Activated T-helper 1 cell treated with anti-CD3 and anti-CD28 coated beads, Interleukin-12 subunit alpha, Interleukin-12 subunit beta, Interleukin-2, Interleukin-4 antibody, amounts not matched to agents 30 ng/mL and 10 ng/mL and 1 ng/mL, durations not matched to agents 14 hours and 24 hours and 36 hours (primary cell): ENCODE measurements at regions not wholly inside any gene's neighbourhood (a gene's known extent, or its start where the extent isn't known, plus 50 kb on each side); places are given as distances from the start of the nearest gene placed in this dataset.

Source experiments
- DNase-seq: peaks from one replicate; pipeline ENCODE4 v3.0.0; 2021; ENCODE audit warnings: low spot score
- H3K27ac Mint-ChIP-seq: one replicate; pipeline ENCODE4 v1.8.0; 2021; ENCODE audit warnings: mild to moderate bottlenecking, mixed read lengths
- H3K27me3 Mint-ChIP-seq: one replicate; pipeline ENCODE4 v1.8.0; 2022; ENCODE audit warnings: mild to moderate bottlenecking, moderate library complexity, mixed read lengths; ENCODE audit not compliant: insufficient read depth
- H3K36me3 Mint-ChIP-seq: one replicate; pipeline ENCODE4 v1.8.0; 2021; ENCODE audit warnings: low read depth, mixed read lengths
- H3K4me1 Mint-ChIP-seq: one replicate; pipeline ENCODE4 v1.8.0; 2021; ENCODE audit warnings: low read depth, mixed read lengths
- H3K4me3 Mint-ChIP-seq: one replicate; pipeline ENCODE4 v1.8.0; 2021; ENCODE audit warnings: mild to moderate bottlenecking, moderate library complexity, mixed read lengths
- H3K9me3 Mint-ChIP-seq: one replicate; pipeline ENCODE4 v1.8.0; 2021; ENCODE audit warnings: mixed read lengths
- intact Hi-C: fragments of 100-400 bp; cut with micrococcal nuclease; formaldehyde crosslinking; loops from one replicate; pipeline ENCODE4 v1.15.1; 2024

DNA sequence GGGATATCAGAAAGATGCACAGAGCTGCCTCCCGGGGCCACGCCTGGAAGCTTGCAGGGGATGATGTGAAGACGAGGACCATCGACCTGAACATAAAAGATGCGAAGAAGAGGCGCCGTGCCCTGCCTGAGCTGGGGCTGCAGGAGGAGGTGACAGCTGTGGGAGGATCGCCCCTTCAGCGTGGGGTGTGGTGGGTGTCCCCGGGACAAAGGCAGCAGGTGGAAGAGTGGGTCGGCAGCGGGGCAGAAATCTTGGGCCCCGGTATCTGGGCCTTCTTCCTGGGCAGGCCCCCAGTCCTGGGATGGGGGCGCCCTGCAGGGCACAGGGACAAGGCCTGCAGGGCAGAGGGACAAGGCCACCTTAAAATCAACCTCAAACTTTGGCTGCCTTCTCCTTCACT, 134.9 kb downstream of the OR13A1 start:
- no peak for DNase-seq
- no peaks in the 10 kb centered on the region for H3K9me3 Mint-ChIP-seq
- H3K4me1 Mint-ChIP-seq: no peaks in the 10 kb centered on the region
- peaks cover 8% of the 10 kb centered on the region for H3K27me3 Mint-ChIP-seq
- no peak overlapping the region for H3K27ac Mint-ChIP-seq
- intact Hi-C loops: no loop called here
- H3K36me3 Mint-ChIP-seq: no peaks in the 10 kb centered on the region
- no peak overlapping the region for H3K4me3 Mint-ChIP-seq

DNA sequence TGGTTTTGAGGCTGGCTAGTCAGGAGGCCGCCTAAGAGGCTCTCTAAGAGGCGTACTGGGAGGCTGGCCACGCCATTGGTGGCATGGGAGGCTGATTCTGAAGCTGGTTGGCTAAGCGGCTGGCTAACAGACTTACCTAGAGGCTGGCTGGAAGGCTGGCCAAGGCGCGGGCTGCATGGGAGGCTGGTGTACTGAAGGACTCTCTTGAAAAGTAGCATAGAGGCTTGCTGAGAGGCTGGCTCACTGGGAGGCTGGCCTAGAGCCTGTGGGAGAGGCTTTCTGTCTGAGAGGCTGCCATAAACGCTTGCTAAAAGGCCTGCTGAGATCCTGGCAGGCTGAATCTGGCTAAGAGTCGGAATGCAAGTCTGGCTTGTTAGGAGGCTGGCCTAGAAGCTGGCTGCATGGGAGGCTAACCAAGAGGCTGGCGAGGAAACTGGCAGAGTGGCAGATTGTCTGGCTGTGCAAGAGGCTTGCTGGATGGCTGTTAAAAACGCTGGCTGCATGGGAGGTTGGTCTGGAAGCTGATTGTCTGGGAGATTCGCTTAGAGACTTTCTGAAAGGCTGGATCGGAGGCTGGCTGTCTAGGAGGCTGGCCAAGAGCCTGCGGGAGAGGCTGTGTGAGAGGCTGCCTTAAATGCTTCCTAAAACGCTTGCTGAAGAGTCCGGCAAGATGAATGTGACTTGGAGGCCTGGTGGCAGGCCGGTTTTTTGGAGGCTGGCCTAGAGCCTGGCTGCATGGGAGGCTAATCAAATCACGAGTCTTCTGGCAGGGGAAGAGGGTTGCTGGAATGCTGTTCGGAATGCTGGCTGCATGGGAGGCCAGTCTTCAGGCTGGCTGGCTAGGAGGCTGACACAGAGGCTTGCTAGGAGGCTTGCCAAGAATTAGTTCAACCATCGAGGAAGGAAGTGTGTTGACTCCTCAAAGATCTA, 134.2 kb downstream of the OR13A1 start:
- intact Hi-C loops: no loop called here
- H3K4me1 Mint-ChIP-seq: no peaks in the 10 kb centered on the region
- no peaks in the 10 kb centered on the region for H3K9me3 Mint-ChIP-seq
- no peaks in the 10 kb centered on the region for H3K36me3 Mint-ChIP-seq
- H3K4me3 Mint-ChIP-seq: no peak overlapping the region
- peaks cover 6% of the 10 kb centered on the region for H3K27me3 Mint-ChIP-seq
- DNase-seq: no peak
- H3K27ac Mint-ChIP-seq: no peak overlapping the region

DNA sequence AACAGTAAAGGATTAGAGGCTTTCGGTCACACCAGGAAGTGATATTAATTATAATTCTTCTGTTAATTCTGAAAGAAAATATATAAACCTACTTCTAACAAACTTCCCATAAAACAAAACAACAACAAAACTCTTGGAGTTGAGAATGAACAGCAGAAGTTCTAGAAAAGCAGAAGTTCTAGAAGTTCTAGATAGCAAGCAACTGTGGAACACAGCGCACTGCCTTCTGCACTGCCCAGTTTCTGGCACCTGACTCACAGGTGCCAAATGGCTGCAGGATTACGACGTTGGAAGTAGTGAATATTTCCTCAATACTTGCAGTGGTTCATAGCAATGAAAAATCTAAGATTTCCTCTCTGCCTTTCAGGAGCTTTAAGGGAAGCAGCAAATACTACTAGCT, 132.2 kb downstream of the OR13A1 start:
- H3K36me3 Mint-ChIP-seq: no peaks in the 10 kb centered on the region
- no peak overlapping the region for H3K4me3 Mint-ChIP-seq
- H3K9me3 Mint-ChIP-seq: no peaks in the 10 kb centered on the region
- DNase-seq: no peak
- peaks cover 2% of the 10 kb centered on the region for H3K27me3 Mint-ChIP-seq
- intact Hi-C loops: no loop called here
- no peak overlapping the region for H3K27ac Mint-ChIP-seq
- H3K4me1 Mint-ChIP-seq: no peaks in the 10 kb centered on the region

DNA sequence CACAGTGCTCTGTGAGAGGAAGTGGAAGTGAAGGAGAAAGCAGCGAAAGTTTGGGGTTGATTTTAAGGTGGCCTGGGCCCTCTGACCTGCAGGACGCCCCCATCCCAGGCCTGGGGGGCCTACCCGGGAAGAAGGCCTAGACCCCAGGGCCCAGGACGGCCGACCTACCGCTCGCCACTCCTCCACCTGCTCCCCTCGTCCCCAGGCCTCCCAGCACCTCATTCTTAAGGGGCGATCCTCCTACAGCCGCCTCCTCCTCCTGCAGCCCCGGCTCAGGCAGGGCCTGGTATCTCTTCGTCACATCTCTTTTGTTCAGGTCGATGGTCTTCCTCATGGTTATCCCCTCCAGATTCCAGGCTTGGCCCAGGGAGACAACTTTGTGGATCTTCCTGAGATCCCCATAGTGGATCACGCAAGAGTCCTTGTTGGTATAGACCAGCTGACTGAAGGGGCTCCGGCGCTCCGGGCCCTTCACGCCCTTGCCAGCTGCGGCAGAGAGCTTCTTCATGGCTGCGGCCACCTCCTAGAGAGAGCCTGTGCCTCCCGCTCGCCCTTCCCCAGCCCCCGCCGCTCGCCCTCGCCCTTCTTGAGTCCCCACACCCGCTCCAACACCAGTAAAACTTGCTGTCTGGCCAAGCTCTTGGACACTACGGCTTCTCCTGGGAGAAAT, 117.5 kb downstream of the OR13A1 start:
- Mint-ChIP-seq H3K27ac (no peak overlapping the region), H3K4me1 (no peaks in the 10 kb centered on the region), H3K36me3 (no peaks in the 10 kb centered on the region), H3K4me3 (no peak overlapping the region), H3K27me3 (peaks cover 5% of the 10 kb centered on the region), H3K9me3 (no peaks in the 10 kb centered on the region)
- DNase-seq: no peak
- intact Hi-C loops: no loop called here

DNA sequence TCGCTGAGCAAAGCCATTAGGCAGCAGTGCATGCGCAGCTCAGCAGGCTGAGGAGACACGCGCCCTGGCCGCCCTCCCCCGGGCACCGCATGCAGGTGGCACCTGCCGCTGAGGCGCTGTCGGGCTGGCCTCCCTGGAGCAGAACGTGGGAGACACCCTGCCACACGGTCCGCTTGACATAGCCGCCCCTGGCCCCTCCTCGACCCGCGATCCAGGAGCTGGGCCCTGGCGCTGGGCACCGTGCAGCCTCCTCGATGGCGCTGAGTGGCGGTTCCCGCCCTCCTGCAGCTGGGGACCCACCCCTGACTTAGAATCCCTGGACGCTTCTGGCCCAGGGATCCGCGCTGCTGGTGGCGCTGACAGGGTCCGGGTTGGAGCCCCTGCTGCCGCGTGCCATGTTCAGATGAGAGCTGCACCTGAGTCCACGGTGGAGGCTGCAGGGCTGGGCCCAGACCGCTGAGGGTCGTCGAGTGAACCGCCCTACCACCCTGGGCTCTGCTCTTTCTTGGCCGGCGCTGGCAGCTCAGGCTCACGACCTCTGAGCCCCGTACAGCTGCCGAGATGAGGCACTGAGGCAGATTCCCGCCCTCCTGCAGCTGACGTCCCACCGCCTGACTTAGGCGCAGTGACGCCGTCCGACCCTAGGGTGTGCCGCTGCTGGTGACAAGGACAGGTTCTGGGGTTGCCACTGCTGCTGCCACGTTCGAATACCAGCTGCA, 116.8 kb downstream of the OR13A1 start:
- no peak for DNase-seq
- no peak overlapping the region for H3K27ac Mint-ChIP-seq
- H3K27me3 Mint-ChIP-seq: peaks cover 5% of the 10 kb centered on the region
- H3K9me3 Mint-ChIP-seq: no peaks in the 10 kb centered on the region
- no peaks in the 10 kb centered on the region for H3K36me3 Mint-ChIP-seq
- no peak overlapping the region for H3K4me3 Mint-ChIP-seq
- intact Hi-C loops: no loop called here
- no peaks in the 10 kb centered on the region for H3K4me1 Mint-ChIP-seq

DNA sequence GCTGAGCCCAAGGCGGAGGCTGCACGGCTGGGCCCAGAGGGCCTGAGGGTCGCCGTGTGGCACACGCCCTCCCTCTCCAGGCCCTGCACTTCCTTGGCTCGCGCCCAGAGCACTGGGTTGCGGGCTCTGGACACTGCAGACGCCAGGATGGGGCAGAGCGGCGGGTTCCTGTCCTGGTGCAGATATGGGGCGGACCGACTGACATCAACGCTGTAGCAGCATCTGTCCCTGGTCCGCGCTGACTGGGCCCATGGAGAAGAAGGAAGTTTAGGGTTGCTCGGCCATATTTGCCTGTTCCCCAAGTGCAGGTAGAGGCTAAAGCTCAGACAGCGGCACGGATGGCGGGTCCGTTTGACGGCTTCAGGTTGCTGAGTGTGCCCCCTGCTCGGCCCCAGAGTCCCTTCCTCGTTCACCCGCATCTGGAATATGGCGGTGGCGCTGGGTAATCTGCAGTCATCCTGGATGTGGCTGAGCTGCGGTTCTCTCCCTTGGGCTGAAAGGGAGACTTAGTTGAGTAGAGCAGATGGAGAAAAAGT, 116.1 kb downstream of the OR13A1 start:
- Mint-ChIP-seq H3K9me3 (no peaks in the 10 kb centered on the region), H3K4me3 (no peak overlapping the region), H3K36me3 (no peaks in the 10 kb centered on the region), H3K27ac (no peak overlapping the region), H3K27me3 (peaks cover 5% of the 10 kb centered on the region), H3K4me1 (no peaks in the 10 kb centered on the region)
- intact Hi-C loops: no loop called here
- DNase-seq: no peak

DNA sequence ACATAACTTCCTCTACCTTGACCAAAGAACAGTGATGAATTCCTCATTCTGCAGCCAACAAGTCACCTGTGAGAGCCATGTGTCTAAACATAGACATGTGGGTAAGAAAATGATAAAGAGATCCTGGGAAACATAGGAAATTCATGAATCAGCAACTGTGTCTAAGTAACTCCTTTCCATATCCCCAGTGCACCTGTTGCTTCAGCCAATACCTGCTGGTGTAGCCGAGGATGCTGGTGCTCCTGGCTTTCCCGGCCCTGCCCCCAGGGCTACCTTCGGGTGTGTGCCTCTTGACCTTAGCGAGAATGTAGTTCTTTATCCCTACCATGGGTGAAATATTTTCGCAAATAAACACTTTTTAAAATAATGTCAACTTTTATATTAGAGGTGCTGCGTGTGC, 114.1 kb downstream of the OR13A1 start:
- H3K36me3 Mint-ChIP-seq: no peaks in the 10 kb centered on the region
- H3K27ac Mint-ChIP-seq: no peak overlapping the region
- DNase-seq: no peak
- H3K4me1 Mint-ChIP-seq: no peaks in the 10 kb centered on the region
- intact Hi-C loops: no loop called here
- no peaks in the 10 kb centered on the region for H3K9me3 Mint-ChIP-seq
- peaks cover 5% of the 10 kb centered on the region for H3K27me3 Mint-ChIP-seq
- no peak overlapping the region for H3K4me3 Mint-ChIP-seq

DNA sequence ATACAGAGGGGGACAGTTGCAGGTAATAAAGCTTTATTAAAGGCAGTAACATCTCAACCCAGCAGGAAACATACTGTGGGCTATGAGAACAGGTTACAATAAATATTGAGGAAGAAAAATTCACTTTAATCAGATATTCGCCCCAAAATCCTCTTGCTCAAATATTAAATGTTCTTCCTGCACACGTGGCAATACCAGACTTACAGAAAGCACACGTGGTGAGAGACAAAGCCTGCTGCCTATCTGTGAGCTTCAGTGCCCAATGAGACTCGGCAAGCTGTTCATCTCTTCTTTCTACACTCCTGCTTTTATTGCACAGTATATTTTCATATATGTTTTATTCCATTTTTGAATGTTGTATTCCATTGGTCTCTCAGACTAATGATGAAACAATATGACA, 113.2 kb downstream of the OR13A1 start:
- intact Hi-C loops: no loop called here
- no peaks in the 10 kb centered on the region for H3K9me3 Mint-ChIP-seq

DNA sequence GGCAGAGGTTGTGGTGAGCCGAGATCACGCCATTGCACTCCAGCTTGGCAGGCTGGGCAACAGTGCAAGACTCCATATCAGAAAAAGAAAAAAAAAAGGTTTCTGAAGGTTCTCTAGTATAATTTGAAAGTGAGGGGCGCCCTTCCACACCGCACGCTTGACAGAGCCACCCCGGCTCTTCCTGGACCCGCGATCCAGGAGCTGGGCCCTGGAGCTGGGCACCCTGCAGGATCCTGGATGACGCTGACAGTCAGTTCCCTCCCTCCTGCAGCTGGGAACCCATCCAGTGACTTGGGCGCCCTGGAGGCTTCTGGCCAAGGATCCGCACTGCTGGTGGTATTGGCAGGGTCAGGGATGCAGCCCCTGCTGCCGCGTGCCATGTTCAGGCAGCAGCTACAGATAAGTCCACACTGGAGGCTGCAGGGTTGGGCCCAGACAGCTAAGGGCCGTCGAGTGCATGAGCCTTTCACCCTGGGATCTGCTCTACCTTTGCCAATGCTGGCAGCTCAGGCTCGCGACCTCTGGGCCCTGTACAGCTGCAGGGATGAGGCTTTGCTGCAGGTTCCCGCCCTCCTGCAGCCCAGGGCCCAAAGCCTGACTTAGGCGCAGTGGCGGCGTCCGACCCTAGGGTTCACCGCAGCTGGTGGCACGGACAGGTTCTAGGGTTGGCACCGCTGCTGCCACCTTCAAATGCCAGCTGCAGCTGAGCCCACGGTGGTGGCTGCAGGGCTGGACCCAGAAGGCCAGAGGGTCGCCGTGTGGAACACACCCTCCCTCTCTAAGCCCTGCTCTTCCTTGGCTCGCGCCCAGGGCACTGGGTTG, 110.2 kb downstream of the OR13A1 start:
- H3K27ac Mint-ChIP-seq: no peak overlapping the region
- H3K36me3 Mint-ChIP-seq: no peaks in the 10 kb centered on the region
- intact Hi-C loops: no loop called here
- H3K27me3 Mint-ChIP-seq: peaks cover 16% of the 10 kb centered on the region
- no peak for DNase-seq
- H3K4me1 Mint-ChIP-seq: no peaks in the 10 kb centered on the region
- H3K4me3 Mint-ChIP-seq: no peak overlapping the region
- no peaks in the 10 kb centered on the region for H3K9me3 Mint-ChIP-seq

More for the DNA sequence above, 113.2 kb downstream of the OR13A1 start:
- H3K27ac Mint-ChIP-seq: no peak overlapping the region
- H3K36me3 Mint-ChIP-seq: no peaks in the 10 kb centered on the region
- DNase-seq: no peak
- no peaks in the 10 kb centered on the region for H3K4me1 Mint-ChIP-seq
- H3K27me3 Mint-ChIP-seq: peaks cover 10% of the 10 kb centered on the region
- H3K4me3 Mint-ChIP-seq: no peak overlapping the region

DNA sequence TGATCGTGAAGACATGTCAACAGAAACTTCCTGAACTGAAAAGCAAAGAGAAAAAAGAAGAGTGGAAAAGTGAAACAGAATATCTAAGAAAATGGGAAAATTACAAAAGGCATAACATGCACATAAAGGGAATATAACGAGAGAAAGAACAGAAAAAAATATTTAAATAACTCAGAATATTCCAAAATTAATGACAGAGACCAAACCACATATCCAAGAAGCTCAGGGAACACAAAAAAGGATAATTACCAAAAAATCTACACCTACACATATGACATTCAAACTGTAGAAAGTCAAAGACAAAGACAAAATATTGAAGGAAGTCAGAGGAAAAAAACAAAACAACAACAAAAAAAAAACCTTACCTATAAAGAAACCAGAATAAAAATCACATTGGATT, 105.5 kb downstream of the OR13A1 start:
- Mint-ChIP-seq H3K4me3 (no peak overlapping the region), H3K9me3 (no peaks in the 10 kb centered on the region), H3K36me3 (no peaks in the 10 kb centered on the region), H3K27ac (no peak overlapping the region), H3K27me3 (peaks cover 12% of the 10 kb centered on the region), H3K4me1 (no peaks in the 10 kb centered on the region)
- intact Hi-C loops: no loop called here
- DNase-seq: no peak

DNA sequence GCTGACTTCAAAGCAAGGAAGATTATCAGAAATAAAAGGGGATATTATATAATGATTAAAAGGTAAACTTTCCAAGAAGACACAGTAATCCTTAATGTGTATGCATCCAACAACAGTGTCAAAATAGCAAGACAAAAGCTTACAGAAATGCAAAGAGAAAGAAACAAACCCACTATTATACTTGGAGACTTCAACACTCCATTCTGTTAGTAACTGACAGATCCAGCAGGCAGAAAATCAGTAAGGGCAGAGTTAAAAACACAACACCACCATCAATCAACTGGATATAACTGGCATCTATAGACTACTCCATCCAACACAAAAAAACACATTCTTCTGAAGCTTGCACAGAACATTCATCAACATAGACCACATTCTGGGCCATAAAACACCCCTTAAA, 103.8 kb downstream of the OR13A1 start:
- H3K36me3 Mint-ChIP-seq: no peaks in the 10 kb centered on the region
- intact Hi-C loops: no loop called here
- no peak for DNase-seq
- no peaks in the 10 kb centered on the region for H3K9me3 Mint-ChIP-seq
- H3K4me3 Mint-ChIP-seq: no peak overlapping the region
- peaks cover 12% of the 10 kb centered on the region for H3K27me3 Mint-ChIP-seq
- H3K27ac Mint-ChIP-seq: no peak overlapping the region
- H3K4me1 Mint-ChIP-seq: no peaks in the 10 kb centered on the region

DNA sequence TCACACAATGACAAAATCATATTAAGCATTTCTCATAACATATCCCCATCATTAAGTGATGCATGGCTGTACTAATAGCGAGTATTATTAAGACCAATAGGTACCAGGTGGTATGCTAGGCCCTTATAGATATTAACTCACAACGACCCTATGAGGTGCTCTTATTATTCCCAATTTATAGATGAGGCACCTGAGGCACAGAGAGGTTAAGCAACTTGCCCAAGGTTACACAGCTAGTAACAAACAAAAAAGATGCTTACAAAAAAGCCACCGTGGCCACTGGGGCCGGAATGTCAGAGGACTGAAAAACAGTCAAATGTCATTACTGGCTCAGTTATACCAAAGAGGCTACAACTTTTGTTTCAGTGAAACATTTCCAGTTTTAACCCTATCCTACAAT, 96.0 kb downstream of the OR13A1 start:
- Mint-ChIP-seq H3K27me3 (peaks cover 2% of the 10 kb centered on the region), H3K4me1 (no peaks in the 10 kb centered on the region), H3K27ac (no peak overlapping the region), H3K36me3 (no peaks in the 10 kb centered on the region), H3K4me3 (no peak overlapping the region), H3K9me3 (no peaks in the 10 kb centered on the region)
- no peak for DNase-seq
- intact Hi-C loops: no loop called here
